WTC11 (cell line): ENCODE measurements at regions not wholly inside any gene's neighbourhood (a gene's known extent, or its start where the extent isn't known, plus 50 kb on each side); places are given as distances from the start of the nearest gene placed in this dataset.
A peak's percentile ranks its signal among the peaks of the same experiment; 100 is the strongest.
"Not testable (repeated sequence)": the region's sequence is repeated elsewhere in the genome, so short reads cannot be mapped to it uniquely, and the experiment has no call there.

Experiments used
- ATAC-seq: fragments of 200-7000 bp; cut with Tn5 transposase; 2 replicates; pipeline ENCODE4 v1.10.0; 2021; ENCODE audit warnings: mild to moderate bottlenecking, moderate library complexity
- CTCF ChIA-PET: fragments of 300-600 bp; sonication (Branson Sonifier 250); formaldehyde crosslinking; loops from one replicate; lab custom pipeline; 2021; ENCODE audit warnings: antibody characterized with exemption; lab: Charles Lee
- POLR2A ChIA-PET: fragments of 350-600 bp; sonication (Branson Sonifier 250); formaldehyde crosslinking; loops from one replicate; lab custom pipeline; 2021; ENCODE audit warnings: antibody characterized with exemption; lab: Charles Lee
- DNase-seq: peaks from one replicate; pipeline ENCODE4 v3.0.0; 2021; ENCODE audit warnings: low spot score
- H3K27ac Mint-ChIP-seq: 2 replicates; pipeline ENCODE4 v1.8.0; 2021; ENCODE audit warnings: mixed read lengths
- H3K27me3 Mint-ChIP-seq: 2 replicates; pipeline ENCODE4 v1.8.0; 2021; ENCODE audit warnings: low read depth, mild to moderate bottlenecking, moderate library complexity, mixed read lengths
- H3K36me3 Mint-ChIP-seq: 2 replicates; pipeline ENCODE4 v1.8.0; 2021; ENCODE audit warnings: mixed read lengths
- H3K4me1 Mint-ChIP-seq: 2 replicates; pipeline ENCODE4 v1.8.0; 2022; ENCODE audit warnings: mixed read lengths
- H3K4me3 Mint-ChIP-seq: 2 replicates; pipeline ENCODE4 v1.8.0; 2021; ENCODE audit warnings: mild to moderate bottlenecking, moderate library complexity, mixed read lengths
- H3K9me3 Mint-ChIP-seq: 2 replicates; pipeline ENCODE4 v1.8.0; 2021; ENCODE audit warnings: mixed read lengths
- ESRRA ChIP-seq: sonication (generic); formaldehyde crosslinking; IDR thresholded peaks from 2 replicates; pipeline ENCODE4 v1.8.1; 2022; ENCODE audit warnings: mild to moderate bottlenecking, missing genetic modification reagents, borderline replicate concordance
- FOXJ3 ChIP-seq: sonication (generic); formaldehyde crosslinking; IDR thresholded peaks from 2 replicates; pipeline ENCODE4 v1.9.0; 2021; ENCODE audit warnings: missing genetic modification reagents, mild to moderate bottlenecking, borderline replicate concordance
- FOXP1 ChIP-seq: sonication (generic); formaldehyde crosslinking; IDR thresholded peaks from 2 replicates; pipeline ENCODE4 v1.8.0; 2022; ENCODE audit warnings: missing genetic modification reagents, mild to moderate bottlenecking, moderate library complexity, borderline replicate concordance
- GABPB1 ChIP-seq: sonication (generic); formaldehyde crosslinking; IDR thresholded peaks from 2 replicates; pipeline ENCODE4 v1.8.1; 2023; ENCODE audit warnings: mild to moderate bottlenecking, missing genetic modification reagents
- HMGA2 ChIP-seq: fragments of 250-450 bp; sonication (Bioruptor Pico); IDR thresholded peaks from 2 replicates; pipeline ENCODE4 v1.4.0; 2021; ENCODE audit warnings: mild to moderate bottlenecking, moderate library complexity
- MXD4 ChIP-seq: fragments of 250-450 bp; sonication (Bioruptor Pico); IDR thresholded peaks from 2 replicates; pipeline ENCODE4 v1.8.0; 2021; ENCODE audit warnings: mild to moderate bottlenecking, moderate library complexity, borderline replicate concordance
- ZNF138 ChIP-seq: sonication (generic); formaldehyde crosslinking; conservative IDR thresholded peaks from 2 replicates; pipeline ENCODE4 v1.8.1; 2022; ENCODE audit warnings: mild to moderate bottlenecking, moderate library complexity, missing genetic modification reagents
- ZNF219 ChIP-seq: sonication (generic); formaldehyde crosslinking; IDR thresholded peaks from 2 replicates; pipeline ENCODE4 v1.8.0; 2023; ENCODE audit warnings: missing genetic modification reagents, mild to moderate bottlenecking, borderline replicate concordance
- ZNF232 ChIP-seq: sonication (generic); formaldehyde crosslinking; IDR thresholded peaks from 2 replicates; pipeline ENCODE4 v1.8.0; 2022; ENCODE audit warnings: mild to moderate bottlenecking, missing genetic modification reagents
- TF ChIP-seq, protein P1 (sequence below): sonication (generic); formaldehyde crosslinking; IDR thresholded peaks from 2 replicates; pipeline ENCODE4 v1.8.0; 2022; ENCODE audit warnings: mild to moderate bottlenecking, missing genetic modification reagents
- TF ChIP-seq, protein P2 (sequence below): sonication (generic); formaldehyde crosslinking; IDR thresholded peaks from 2 replicates; pipeline ENCODE4 v1.8.1; 2023; ENCODE audit warnings: mild to moderate bottlenecking, missing genetic modification reagents, moderate library complexity
- TF ChIP-seq, protein P3 (sequence below): fragments of 250-450 bp; sonication (Bioruptor Pico); conservative IDR thresholded peaks from 2 replicates; pipeline ENCODE4 v1.9.0; 2021; ENCODE audit warnings: mild to moderate bottlenecking
- TF ChIP-seq, protein P4 (sequence below): sonication (generic); formaldehyde crosslinking; conservative IDR thresholded peaks from 2 replicates; pipeline ENCODE4 v1.8.1; 2023; ENCODE audit warnings: mild to moderate bottlenecking, low read depth, missing genetic modification reagents, moderate library complexity
- TF ChIP-seq, protein P5 (sequence below): sonication (generic); formaldehyde crosslinking; IDR thresholded peaks from 2 replicates; pipeline ENCODE4 v1.8.0; 2023; ENCODE audit warnings: missing genetic modification reagents, mild to moderate bottlenecking, borderline replicate concordance
- TF ChIP-seq, protein P6 (sequence below): sonication (generic); formaldehyde crosslinking; IDR thresholded peaks from 2 replicates; pipeline ENCODE4 v1.8.1; 2022; ENCODE audit warnings: low read depth, missing genetic modification reagents, borderline replicate concordance

DNA sequence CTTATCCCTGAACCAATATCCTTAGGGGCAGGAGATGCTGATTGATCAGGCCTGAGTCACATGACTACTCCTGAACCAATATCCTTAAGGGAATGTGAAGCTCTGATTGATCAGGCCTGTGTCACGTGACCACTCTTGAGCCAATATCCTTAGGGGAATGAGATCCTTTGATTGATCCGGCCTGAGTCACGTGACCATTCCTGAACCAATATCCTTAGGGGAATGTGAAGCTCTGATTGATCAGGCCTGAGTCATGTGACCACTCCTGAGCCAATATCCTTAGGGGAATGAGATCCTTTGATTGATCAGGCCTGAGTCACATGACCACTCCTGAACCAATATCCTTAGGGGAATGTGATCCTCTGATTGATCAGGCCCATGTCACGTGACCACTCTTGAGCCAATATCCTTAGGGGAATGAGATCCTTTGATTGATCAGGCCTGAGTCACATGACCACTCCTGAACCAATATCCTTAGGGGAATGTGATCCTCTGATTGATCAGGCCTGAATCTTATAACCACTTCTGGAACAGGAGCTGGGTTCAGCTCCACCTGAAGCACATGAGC is 100.6 kb upstream of the TMEM132D start:
- TF ChIP-seq, protein P1, sequence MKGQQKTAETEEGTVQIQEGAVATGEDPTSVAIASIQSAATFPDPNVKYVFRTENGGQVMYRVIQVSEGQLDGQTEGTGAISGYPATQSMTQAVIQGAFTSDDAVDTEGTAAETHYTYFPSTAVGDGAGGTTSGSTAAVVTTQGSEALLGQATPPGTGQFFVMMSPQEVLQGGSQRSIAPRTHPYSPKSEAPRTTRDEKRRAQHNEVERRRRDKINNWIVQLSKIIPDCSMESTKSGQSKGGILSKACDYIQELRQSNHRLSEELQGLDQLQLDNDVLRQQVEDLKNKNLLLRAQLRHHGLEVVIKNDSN (CRISPR knock-in tag), result 0 out of 2 replicates have a peak, but pooled peaks have one; percentile 34
- TF ChIP-seq, protein P2, sequence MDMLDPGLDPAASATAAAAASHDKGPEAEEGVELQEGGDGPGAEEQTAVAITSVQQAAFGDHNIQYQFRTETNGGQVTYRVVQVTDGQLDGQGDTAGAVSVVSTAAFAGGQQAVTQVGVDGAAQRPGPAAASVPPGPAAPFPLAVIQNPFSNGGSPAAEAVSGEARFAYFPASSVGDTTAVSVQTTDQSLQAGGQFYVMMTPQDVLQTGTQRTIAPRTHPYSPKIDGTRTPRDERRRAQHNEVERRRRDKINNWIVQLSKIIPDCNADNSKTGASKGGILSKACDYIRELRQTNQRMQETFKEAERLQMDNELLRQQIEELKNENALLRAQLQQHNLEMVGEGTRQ (CRISPR knock-in tag), result peak; percentile 18; the same call in 1 of the 2 replicates
- ATAC-seq, H3K27ac Mint-ChIP-seq, H3K4me1 Mint-ChIP-seq, DNase-seq, CTCF ChIA-PET, H3K4me3 Mint-ChIP-seq: not testable (repeated sequence)
- POLR2A ChIA-PET, result interaction anchor here (0.5 kb wide), 1 partner anchor 21 kb away, joined by 3 read pairs; no protein-coding TSS in a partner anchor
- peaks cover 63% of the 10 kb centered on the region for H3K9me3 Mint-ChIP-seq
- H3K27me3 Mint-ChIP-seq, result peaks cover 11% of the 10 kb centered on the region
- peaks cover 67% of the 10 kb centered on the region for H3K36me3 Mint-ChIP-seq

DNA sequence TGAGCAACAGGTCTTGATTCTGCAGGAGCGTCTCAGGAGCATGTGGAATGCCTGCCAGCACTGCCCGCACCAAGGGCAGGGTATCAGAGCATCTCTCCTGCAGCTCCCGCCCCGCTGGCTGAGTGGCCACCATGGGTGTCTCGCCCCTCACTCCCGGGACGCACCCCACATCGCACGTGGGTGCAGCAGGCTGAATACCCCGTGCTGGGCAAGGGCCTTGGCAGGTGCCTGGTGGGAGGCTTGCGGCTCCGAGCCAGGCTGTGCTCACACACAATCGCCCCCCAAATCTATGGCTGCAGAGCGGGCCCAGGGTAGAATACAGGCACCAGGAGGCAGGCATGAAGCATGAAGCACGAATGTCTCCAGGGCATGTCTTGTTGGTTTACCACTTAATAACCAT is 103.9 kb upstream of the TMEM132D start:
- no peak overlapping the region for H3K4me3 Mint-ChIP-seq
- ChIA-PET CTCF (no interaction called here), POLR2A (no interaction called here)
- peaks cover 51% of the 10 kb centered on the region for H3K9me3 Mint-ChIP-seq
- TF ChIP-seq, protein P3, sequence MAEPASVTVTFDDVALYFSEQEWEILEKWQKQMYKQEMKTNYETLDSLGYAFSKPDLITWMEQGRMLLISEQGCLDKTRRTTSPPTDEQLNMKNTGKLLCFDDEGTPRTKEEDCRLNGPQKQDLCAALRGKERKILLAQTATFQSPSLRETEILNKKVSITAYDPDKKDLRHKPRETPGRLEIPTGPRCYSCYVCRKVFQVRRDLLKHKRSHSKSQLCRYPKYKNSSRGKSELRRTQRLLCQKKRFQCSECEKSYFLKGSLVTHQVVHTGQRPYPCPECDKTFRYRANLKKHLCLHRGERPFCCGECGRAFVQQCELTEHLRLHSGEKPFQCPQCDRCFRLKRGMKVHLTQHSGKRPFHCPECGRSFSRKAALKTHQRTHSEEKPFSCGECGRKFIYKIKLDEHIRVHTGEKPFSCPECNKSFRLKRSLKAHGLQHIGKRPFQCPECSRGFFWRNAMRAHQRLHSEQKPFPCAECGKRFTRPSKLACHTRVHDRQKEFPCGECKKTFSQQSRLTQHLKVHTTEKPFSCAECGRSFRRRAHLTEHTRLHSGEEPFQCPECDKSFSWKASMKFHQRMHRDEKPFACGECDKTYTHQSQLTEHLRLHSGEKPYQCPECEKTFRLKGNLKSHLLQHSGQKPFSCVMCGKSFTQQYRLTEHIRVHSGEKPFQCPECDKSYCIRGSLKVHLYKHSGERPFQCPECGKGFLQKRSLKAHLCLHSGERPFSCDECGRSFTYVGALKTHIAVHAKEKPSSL (CRISPR knock-in tag), result no peak
- TF ChIP-seq GABPB1, result no peak
- TF ChIP-seq, protein P4, sequence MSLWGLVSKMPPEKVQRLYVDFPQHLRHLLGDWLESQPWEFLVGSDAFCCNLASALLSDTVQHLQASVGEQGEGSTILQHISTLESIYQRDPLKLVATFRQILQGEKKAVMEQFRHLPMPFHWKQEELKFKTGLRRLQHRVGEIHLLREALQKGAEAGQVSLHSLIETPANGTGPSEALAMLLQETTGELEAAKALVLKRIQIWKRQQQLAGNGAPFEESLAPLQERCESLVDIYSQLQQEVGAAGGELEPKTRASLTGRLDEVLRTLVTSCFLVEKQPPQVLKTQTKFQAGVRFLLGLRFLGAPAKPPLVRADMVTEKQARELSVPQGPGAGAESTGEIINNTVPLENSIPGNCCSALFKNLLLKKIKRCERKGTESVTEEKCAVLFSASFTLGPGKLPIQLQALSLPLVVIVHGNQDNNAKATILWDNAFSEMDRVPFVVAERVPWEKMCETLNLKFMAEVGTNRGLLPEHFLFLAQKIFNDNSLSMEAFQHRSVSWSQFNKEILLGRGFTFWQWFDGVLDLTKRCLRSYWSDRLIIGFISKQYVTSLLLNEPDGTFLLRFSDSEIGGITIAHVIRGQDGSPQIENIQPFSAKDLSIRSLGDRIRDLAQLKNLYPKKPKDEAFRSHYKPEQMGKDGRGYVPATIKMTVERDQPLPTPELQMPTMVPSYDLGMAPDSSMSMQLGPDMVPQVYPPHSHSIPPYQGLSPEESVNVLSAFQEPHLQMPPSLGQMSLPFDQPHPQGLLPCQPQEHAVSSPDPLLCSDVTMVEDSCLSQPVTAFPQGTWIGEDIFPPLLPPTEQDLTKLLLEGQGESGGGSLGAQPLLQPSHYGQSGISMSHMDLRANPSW (CRISPR knock-in tag), result no peak
- H3K4me1 Mint-ChIP-seq, result peaks cover 6% of the 10 kb centered on the region
- DNase-seq (no peak), ATAC-seq (no peak)
- H3K27me3 Mint-ChIP-seq, result peaks cover 10% of the 10 kb centered on the region
- no peak overlapping the region for H3K27ac Mint-ChIP-seq
- peaks cover 49% of the 10 kb centered on the region for H3K36me3 Mint-ChIP-seq

DNA sequence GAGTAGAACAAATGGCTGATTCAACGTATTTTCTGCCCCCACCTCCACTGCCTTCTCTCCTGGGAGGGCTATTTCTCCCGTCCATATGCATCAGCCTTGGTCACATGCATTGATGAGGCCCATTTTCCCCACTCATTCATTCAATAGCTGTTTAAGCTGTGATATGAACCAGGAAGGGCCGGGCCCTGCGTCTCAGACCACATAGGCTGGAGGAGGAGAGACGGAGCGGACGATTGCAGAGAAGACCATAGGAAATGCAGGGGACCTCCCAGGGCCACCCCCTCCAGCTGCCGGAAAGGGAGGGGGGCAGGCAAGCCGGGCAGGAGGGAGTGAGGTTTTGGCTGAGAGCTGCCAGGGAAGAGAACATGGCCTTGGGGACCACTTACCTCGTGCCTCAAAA is 104.4 kb upstream of the TMEM132D start:
- ChIA-PET CTCF (no interaction called here), POLR2A (no interaction called here)
- Mint-ChIP-seq H3K36me3 (peaks cover 47% of the 10 kb centered on the region), H3K4me3 (no peak overlapping the region), H3K27me3 (peaks cover 10% of the 10 kb centered on the region), H3K4me1 (peaks cover 6% of the 10 kb centered on the region), H3K9me3 (peaks cover 50% of the 10 kb centered on the region), H3K27ac (no peak overlapping the region)
- no peak for ATAC-seq
- DNase-seq, result no peak
- TF ChIP-seq ZNF138 (CRISPR knock-in tag) (no peak), ESRRA (CRISPR knock-in tag) (no peak), FOXP1 (CRISPR knock-in tag) (no peak), HMGA2 (CRISPR knock-in tag) (no peak), ZNF232 (CRISPR knock-in tag) (no peak), FOXJ3 (CRISPR knock-in tag) (no peak), ZNF219 (CRISPR knock-in tag) (no peak), MXD4 (CRISPR knock-in tag) (no peak)
- TF ChIP-seq, protein P5, sequence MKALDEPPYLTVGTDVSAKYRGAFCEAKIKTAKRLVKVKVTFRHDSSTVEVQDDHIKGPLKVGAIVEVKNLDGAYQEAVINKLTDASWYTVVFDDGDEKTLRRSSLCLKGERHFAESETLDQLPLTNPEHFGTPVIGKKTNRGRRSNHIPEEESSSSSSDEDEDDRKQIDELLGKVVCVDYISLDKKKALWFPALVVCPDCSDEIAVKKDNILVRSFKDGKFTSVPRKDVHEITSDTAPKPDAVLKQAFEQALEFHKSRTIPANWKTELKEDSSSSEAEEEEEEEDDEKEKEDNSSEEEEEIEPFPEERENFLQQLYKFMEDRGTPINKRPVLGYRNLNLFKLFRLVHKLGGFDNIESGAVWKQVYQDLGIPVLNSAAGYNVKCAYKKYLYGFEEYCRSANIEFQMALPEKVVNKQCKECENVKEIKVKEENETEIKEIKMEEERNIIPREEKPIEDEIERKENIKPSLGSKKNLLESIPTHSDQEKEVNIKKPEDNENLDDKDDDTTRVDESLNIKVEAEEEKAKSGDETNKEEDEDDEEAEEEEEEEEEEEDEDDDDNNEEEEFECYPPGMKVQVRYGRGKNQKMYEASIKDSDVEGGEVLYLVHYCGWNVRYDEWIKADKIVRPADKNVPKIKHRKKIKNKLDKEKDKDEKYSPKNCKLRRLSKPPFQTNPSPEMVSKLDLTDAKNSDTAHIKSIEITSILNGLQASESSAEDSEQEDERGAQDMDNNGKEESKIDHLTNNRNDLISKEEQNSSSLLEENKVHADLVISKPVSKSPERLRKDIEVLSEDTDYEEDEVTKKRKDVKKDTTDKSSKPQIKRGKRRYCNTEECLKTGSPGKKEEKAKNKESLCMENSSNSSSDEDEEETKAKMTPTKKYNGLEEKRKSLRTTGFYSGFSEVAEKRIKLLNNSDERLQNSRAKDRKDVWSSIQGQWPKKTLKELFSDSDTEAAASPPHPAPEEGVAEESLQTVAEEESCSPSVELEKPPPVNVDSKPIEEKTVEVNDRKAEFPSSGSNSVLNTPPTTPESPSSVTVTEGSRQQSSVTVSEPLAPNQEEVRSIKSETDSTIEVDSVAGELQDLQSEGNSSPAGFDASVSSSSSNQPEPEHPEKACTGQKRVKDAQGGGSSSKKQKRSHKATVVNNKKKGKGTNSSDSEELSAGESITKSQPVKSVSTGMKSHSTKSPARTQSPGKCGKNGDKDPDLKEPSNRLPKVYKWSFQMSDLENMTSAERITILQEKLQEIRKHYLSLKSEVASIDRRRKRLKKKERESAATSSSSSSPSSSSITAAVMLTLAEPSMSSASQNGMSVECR (CRISPR knock-in tag), result no peak
- TF ChIP-seq, protein P4 (CRISPR knock-in tag), result no peak
- TF ChIP-seq, protein P6, sequence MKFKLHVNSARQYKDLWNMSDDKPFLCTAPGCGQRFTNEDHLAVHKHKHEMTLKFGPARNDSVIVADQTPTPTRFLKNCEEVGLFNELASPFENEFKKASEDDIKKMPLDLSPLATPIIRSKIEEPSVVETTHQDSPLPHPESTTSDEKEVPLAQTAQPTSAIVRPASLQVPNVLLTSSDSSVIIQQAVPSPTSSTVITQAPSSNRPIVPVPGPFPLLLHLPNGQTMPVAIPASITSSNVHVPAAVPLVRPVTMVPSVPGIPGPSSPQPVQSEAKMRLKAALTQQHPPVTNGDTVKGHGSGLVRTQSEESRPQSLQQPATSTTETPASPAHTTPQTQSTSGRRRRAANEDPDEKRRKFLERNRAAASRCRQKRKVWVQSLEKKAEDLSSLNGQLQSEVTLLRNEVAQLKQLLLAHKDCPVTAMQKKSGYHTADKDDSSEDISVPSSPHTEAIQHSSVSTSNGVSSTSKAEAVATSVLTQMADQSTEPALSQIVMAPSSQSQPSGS, result no peak
